Right lobe of liver (tissue), 4 donors: ENCODE measurements at regions not wholly inside any gene's neighbourhood (a gene's known extent, or its start where the extent isn't known, plus 50 kb on each side); places are given as distances from the start of the nearest gene placed in this dataset.

ENCODE experiments used
- POLR2A ChIP-seq: fragments of 450-650 bp; IDR thresholded peaks from one replicate; pipeline ENCODE4 v1.6.1; 2017; ENCODE audit warnings: antibody characterized with exemption, mild to moderate bottlenecking
- TF ChIP-seq, protein P1 (sequence below), 4 donors: fragments of 200-600 bp in 3 of 4; fragments of 450-650 bp in 1 of 4; IDR thresholded peaks; one replicate each; pipeline versions ENCODE4 v1.5.1 to v1.8.0; 2016 to 2022; ENCODE audit warnings: antibody characterized with exemption in 4 of 4, mild to moderate bottlenecking in 2 of 4
- donor health status: DM: no; HTN: no; CAD: no.
- donor health status: DM: no; HTN: no; CAD: no.
- donor health status: DM: no; HTN: yes; CAD: no.

DNA sequence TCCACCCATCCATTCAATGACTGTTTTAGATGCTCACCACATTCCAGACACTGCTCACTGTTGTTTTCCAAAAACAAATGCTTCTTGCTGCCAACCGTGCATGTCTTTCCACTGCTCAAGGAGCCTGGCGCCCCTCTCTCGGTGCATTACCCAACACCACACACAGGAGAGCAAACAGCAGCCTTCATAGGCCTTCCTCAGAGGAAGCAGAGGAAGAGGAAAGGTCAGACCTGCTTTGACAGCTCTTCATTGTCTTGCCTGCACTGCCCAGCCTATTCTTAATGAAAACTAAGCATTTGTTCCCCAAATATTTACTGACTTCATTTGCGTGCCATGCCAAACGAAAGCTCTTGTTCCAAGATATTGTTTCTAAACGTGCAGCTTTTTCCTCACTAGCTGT lies 1129.2 kb downstream of the TBC1D22A start:
- TF ChIP-seq POLR2A = no peak
- TF ChIP-seq, protein P1, sequence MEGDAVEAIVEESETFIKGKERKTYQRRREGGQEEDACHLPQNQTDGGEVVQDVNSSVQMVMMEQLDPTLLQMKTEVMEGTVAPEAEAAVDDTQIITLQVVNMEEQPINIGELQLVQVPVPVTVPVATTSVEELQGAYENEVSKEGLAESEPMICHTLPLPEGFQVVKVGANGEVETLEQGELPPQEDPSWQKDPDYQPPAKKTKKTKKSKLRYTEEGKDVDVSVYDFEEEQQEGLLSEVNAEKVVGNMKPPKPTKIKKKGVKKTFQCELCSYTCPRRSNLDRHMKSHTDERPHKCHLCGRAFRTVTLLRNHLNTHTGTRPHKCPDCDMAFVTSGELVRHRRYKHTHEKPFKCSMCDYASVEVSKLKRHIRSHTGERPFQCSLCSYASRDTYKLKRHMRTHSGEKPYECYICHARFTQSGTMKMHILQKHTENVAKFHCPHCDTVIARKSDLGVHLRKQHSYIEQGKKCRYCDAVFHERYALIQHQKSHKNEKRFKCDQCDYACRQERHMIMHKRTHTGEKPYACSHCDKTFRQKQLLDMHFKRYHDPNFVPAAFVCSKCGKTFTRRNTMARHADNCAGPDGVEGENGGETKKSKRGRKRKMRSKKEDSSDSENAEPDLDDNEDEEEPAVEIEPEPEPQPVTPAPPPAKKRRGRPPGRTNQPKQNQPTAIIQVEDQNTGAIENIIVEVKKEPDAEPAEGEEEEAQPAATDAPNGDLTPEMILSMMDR (IDR thresholded peaks at IDR 0.05) = no peak
